GM18520 (cell line): ENCODE measurements at regions not wholly inside any gene's neighbourhood (a gene's known extent, or its start where the extent isn't known, plus 50 kb on each side); places are given as distances from the start of the nearest gene placed in this dataset.
A peak's percentile ranks its signal among the peaks of the same experiment; 100 is the strongest.

Experiments
- ATAC-seq: cut with Tn5 transposase; IDR thresholded peaks from one replicate; pipeline ENCODE4 v1.9.1; 2021; ENCODE audit not compliant: unreplicated experiment

DNA sequence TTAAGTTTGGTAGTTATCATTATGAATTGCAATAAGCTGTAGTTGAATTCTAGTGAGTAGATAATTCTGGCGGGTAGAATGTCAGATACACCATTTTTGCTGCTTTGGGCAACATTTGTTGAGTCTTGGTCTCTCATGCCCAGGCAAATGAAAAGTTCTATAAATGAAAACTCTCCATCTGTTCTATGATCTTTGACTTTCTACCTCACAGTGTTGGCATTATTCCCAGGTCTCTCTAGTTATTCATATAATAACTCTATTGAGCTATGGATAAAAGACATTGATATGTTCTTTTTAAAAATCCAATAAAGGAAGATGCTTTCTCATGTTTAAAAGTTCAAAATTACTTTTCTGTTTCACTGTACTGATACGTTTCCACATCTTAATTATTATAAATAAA is 415.3 kb upstream of the SEMA3D start:
- ATAC-seq: no peak

DNA sequence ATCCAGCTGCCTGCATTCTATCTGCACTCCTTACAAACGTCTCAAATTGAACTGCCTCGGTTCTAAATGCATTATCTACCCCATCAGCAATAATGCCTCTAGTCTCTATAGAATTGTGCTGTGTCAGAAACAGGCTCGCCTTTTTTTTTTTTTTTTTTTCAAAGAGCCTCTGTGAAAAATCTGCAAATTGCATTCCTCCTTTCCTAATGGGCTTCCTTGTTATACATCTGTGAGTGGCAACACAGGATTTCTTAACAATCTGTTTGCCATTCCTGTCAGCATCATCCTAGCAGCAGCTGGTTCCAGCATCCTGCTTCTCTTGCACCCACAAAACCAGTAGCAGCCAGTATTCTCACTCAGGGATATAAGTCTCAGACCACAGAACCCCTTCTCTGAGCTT is 413.5 kb upstream of the SEMA3D start:
- no peak for ATAC-seq

DNA sequence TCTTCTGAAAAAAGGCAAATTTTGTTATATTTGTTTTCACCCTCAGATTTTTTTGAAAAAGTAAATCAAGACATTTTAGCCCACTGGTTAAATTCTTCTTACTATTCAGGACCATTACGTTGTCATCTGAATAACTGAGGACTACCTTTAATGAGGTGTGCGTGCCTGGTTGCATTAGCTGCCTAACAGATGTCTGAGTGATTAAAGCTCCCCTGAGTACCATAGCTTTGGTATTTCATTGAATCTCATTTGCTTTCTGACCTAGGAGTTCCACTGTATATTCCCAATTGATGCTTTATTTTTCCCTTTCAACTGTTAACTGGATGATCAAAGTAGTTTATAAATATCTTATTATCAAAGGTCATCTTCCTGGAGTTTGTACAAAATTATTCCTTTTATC is 410.0 kb upstream of the SEMA3D start:
- no peak for ATAC-seq

DNA sequence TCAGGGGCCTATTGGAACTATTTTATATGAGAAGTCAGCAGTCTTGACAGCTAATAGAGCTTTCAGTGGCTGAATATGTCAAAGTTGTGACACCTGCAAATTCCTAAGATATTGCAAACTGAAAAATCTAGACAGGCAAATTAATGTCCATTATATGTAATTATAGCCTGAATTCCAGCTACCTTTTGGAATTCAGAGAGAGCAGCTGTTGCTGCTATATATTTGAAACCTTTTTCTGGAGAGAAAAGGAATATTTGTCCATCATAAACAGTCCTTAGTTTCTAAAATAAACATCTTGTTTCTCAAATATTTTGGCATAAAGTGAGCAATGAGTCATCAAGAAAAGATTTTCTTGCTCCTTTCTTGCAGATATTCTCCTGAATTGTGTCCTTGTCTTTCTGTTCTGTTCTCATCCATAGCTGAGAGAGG is 408.9 kb upstream of the SEMA3D start:
- no peak for ATAC-seq

DNA sequence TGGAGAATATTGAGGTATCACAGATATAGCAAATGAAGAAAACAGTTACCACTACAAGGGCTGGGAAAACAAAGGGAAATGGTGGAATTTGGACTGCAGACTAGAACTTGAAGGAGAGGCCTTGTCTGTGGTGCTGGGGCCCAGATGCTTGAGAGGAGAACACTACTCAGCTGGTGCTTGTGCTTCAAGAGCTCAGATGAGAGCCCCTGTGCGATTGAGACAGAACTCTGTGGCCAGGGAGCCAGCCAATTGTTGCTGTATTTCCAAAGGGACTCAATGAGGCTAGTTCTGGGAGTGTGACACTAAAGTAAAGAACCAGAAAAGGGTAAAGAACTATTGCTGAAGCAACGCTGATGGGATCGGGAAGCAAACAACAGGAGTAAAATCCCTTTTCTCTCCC is 406.5 kb upstream of the SEMA3D start:
- no peak for ATAC-seq

DNA sequence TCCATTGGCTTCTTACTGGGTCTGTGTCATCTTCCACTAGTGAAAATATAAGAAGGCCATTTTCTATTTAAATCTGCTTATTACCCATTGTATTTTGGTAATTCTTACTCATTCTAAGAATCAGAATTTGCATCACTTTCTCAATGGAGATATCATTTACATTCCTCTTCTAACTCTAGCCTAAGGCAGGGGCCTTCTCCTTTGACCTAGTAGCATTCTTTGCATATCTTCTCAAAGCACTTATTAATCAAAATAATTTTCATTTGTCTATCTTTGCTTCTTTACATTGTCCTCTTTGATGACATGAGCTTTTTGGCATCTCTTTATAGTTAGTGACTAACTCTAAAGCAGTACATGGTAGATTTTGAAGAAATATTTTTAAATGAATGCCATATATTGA is 400.9 kb upstream of the SEMA3D start:
- no peak for ATAC-seq

DNA sequence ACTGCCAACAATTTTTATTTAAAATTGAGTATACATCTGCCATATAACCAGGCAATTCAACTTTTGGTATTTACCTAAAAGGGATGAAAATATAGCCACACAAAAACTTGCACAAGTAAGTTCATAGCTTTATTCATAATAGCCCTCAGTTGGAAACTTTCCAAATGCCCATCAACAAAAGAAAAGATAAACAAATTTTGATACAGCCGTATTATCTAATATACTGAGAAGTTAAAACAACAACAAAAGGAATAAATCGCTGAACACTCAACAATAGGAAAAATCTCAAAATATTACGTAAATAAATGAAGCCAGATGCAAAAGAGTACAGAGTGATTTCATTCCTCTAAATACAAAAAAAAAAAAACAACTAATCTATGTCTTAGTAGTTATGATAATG is 399.2 kb upstream of the SEMA3D start:
- no peak for ATAC-seq

DNA sequence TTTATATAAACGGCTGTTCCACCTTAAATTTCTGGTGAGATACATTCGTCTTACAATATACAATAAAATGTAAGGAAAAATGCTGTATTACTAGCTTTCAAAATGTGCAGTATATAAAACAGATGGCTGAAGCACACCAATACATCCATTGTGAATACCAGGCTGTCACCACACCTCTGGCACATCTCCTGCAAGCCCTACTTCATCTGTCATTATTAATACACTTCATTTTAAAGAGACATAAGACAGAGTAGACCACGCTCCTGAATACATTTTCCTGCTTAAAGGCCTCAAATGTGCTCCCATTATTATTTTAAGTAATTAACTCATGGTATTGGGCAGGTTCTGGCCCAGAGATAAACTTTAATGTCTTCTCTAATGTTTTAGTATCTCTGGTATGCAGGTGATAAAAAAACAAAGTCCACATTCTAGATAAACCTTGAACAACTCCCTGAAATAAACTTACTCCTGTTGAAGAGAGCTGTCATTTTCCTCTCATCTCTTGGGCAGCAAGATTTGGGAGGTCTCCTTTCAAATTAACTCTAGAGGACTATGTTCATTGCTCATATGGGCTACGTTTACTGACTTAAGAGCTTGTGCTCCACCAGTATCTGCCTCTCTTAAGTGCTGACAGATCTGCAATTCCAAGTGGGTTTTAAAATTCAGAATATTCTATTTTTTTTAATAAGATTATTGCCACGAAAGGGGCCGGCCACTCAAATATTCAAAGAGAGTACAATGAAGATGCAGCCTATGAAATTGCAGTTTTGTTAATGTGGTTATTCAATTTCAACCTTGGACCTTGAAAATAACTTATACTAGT is 396.5 kb upstream of the SEMA3D start:
- ATAC-seq: no peak

DNA sequence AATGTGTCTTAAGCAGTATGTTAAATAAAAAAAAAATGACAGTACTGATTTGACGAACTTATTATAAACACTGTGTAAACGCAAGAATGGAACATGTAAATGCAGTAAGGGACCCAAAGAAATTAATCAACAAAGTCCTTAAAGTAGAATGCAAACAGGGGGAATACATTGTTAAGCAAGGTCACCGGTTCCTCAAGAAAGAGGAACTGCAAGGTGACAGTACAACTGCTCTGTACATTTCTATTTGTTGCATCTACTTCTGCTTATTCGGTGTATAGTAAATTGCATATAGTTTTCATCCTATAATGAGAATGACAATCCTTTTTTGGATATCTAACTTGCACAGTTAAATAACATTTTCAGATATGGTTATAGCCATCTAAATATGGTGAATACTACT is 387.0 kb upstream of the SEMA3D start:
- ATAC-seq: no peak

DNA sequence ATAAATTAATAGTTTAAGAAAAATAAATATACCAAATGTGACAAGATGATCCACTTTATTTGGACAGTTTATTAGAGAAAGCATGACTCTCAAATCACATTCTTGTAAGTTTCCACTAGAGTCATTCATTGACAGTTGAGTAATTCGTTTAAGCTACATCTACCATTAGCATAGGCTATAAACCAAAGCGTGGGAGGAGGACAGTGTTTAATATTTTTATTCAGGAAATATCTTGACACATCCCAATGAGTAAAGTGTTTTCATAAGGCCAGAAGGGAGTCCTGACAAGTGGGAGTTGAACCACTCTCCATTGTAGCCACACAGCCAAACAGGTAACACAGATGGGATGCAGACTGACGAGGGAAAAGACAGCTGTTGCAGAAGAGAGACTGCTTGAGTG is 386.5 kb upstream of the SEMA3D start:
- no peak for ATAC-seq

DNA sequence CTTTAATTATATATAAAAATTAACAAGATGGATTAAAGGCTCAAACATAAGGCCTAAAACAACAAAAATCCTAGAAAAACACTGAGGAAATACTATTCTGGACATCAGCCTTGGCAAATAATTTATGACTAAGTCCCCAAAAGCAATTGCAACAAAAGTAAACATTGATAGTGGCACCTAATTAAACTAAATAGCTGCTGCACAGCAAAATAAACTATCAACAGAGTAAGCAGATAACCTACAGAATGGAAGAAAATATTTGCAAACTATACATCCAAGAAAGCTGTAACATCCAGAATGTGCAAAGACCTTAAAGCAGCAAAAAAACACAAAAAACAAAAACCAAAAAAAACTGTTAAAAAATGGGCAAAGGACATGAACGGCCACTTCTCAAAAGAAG is 384.0 kb upstream of the SEMA3D start:
- no peak for ATAC-seq

DNA sequence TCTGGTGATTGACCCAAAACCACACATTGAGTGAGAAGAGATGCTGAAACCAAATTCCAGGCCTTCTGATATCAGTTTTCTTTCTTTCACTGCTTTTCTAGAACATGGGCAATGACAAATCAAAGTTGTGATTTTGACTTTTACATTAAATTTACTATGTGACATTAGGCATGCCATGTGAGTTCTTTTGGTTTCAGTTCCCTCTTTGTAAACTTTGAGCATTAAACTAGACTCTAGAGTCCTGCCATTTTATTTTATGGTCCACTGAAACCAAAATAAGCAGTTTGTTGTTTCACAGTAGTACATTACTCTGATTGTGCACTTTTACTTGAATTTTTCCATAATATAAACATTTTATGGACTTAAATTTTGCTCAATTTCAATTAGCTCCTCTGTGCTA is 381.1 kb upstream of the SEMA3D start:
- ATAC-seq: no peak

DNA sequence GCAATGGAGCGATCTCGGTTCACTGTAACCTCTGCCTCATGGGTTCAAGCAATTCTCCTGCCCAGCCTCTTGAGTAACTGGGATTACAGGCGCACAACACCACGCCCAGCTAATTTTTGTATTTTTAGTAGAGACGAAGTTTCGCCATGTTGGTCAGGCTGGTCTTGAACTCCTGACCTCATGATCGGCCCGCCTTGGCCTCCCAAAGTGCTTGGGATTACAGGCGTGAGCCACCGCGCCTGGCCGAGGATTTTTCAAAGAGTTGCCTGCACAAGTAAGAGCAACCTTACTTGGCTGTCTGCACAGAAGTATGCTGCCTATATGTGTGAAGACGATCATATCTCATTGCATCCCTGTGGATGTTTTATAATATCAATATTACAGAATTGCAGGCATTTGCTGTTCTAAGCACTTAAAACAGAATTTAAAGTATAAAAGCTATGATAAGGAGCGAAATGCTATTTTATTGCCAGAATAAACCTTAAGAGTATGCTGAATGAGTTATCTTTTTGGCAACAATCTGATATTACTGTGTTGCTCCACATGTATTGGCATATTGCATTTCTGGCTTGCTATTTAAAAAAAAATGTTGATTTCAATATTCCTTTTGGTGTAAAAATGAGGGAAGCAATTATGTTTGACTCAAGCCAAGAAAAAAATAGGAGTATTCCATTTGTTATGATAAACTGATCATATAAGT is 379.4 kb upstream of the SEMA3D start:
- ATAC-seq: no peak

DNA sequence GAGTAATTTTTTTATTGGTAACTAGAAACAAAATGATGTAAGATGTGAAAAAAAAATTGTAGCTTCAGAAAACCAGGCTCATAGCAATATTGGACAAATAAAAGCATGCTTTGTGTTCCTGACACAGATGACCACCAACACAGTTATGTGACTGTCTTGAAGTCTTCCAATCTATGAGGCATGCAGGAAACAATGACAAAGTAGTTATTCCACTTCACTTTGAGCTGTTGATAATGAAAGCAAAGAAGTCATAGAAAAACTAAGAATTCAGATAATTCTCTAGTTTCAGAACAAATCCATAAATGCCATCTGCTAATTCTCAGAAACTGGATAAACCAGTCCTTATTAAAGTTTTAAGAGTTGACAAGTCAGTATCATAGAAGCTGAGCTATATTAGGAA is 378.4 kb upstream of the SEMA3D start:
- ATAC-seq: no peak

DNA sequence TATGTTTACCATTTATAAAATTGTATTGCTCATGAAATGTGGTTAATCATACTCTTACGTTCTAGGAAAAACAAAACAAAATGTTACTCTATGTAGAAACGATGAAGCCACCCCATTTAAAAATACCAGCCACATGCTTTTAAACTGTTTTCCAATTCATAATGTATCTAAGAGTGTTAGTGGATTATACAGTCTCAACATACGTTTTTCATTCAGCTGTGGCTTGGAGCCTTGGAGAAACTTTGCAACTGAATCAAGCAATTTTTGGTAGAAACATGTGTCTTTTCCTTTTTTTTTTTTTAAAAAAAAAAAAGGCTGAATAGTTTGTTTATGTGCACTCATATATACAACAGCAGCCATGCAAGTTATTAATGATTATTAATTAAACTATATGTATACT is 378.0 kb upstream of the SEMA3D start:
- no peak for ATAC-seq

DNA sequence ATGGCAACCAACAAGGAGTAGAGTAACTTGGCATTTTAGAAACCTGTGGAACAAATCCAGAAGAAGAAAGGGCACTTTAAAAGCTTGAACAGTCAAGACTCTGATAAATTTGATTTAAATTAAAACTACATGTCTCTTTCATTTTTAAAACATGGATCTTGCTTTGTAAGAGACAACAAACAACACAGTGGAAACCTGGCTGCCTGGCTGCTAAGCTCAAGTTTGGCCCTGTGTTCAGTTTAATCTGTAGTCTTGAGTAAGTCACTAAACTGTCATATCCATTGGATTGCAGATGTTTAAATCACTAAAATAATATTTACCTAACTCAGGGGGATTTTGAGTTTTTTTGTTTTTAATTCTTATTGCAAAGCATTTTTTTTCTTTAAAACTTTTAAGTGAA is 374.9 kb upstream of the SEMA3D start:
- ATAC-seq: no peak

DNA sequence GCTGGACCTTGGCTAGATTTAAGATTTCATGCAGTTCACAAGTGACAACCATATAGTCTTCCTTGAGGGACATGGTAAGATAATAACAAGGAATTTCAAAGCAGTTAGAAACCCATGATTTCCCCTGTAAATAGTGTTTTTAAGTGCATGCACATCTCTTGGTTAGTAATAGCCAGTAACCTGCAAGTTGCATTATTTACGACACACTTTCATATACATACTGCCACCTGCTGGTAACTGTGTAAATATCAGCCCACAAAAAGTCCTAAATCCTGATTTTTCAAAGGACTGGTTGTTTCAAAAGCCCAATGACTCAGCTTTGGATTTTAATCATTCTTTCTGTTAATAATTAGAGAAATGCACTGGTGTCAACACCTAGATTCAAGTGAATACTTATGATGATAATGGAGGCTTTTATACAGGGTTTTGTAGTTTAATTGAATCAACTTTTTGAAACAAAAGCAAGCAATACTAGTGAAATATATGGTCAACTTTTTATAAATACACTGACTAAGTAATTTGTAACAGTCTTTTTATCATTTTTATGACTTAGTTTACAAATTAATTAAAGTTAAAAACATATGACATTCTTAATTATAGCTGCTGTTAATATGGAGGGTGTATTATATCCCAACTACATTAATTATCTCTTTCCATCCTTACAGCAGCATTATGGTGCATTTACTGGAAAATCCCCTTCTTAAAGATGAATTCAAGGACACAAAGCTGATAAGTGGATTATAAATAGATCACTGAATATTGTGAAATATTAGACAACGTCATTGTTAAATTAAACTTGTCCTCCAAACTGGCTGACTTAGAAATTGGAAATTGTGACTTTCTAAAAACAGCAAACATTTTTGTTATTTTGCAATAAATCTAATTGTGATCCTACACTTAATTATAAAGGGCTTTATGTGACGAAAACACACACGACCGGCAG is 367.7 kb upstream of the SEMA3D start:
- peak; percentile 40 for ATAC-seq

DNA sequence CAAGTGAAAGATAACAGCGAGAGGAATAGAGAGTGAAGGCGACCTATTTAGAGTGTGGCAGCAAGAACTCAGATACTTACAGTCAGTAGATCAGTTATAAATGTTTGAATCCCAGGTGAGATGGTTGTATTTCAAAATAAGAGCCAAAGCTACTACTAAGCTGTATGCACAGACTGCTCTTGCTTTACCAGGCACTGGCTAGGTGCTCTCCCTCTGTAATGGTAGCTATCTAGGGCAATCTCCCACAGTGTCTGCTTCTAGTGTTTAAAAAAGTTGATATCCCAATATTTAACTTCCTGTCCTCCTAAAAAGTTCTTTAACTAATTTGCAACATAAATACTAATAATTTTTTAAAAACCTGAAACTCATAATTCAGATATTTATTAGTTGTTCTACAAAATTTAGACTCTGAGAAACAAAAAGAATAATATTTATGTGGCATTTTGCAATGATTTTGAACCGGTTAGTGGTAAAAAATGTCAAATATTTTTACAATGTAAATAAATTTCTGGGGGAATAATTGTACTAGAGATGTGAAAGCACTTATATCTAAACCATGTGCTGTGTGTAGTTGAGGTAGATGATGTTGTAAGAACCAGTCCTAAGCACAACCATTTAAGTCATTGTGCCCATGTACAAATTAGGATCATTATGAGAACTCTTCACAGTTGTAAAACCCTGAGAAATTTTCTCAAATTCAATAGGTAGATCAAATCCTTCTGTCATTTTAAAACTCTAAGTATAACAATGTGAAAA is 349.3 kb upstream of the SEMA3D start:
- no peak for ATAC-seq

DNA sequence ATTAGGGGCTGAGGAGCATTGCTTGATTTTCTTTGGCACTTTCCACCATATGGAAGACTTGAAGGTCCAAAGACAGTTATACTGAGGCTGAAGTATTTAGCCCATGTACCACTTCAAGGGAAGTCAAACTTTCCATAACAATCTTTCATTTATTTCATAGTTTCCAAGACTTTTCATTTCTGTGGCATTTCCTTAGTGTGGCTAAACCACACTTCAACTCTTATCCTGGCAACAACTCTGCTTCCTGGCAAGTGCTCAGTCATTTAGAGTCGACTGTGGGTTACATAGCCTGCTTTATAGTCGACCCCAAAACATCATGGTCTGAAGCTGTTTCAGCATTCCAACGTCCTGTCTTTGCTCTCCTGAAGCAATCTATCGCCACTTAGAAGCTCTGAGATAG is 343.0 kb upstream of the SEMA3D start:
- no peak for ATAC-seq

DNA sequence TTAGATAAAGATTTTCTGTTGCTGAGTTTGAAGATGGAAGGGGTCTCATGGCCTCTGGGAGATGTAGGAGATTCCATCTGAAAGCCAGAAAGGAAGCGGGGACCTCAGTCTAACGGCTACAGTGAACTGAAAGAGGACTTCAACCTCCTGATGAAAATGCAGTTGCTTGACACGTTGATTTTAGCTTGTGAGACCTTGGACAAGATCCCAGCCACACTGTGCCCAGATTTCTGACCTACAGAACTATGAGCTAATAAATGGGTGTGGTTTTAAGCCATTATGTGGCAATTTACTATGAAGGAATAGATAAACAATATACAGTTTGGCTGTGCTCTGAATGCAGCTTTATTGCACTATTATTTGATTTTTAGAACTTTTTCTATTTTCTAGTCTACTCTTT is 342.3 kb upstream of the SEMA3D start:
- ATAC-seq: no peak

DNA sequence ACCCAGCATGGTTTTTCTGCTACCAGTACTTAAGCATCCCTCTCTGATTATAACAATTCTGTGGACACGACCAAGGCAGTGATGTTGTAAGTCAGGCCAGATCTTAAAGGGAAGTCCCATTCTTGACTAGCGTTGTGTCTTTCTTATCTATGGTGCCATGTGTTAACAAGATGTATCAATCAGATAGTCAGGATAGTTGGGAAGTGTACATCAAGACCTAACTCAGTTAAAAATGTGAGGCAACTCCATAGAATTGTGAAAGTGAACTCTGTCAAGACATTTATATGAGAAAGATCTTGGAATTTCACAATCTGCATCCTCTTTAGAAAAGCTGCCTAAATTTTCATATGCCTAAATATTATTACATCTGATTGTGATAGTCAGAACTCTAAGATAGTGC is 341.7 kb upstream of the SEMA3D start:
- ATAC-seq: no peak
